DMS79 treated with DMSO at 0.1 percent for 48 hours (cell line): ENCODE measurements at regions not wholly inside any gene's neighbourhood (a gene's known extent, or its start where the extent isn't known, plus 50 kb on each side); places are given as distances from the start of the nearest gene placed in this dataset.

Experiments used
- DNase-seq: peaks from one replicate; lab custom pipeline; 2025; lab: John Stamatoyannopoulos, UW

- DNase-seq = no peak
These were observed 150.6 kb downstream of the GATB start for GRCh38 chr4:151610229-151610628.

- no peak for DNase-seq
These were observed 148.8 kb downstream of the GATB start for GRCh38 chr4:151611960-151612359.

- no peak for DNase-seq
These were observed 147.5 kb downstream of the GATB start for GRCh38 chr4:151613290-151613689.

GRCh38 chr4:151614561-151614960 is 146.2 kb downstream of the GATB start:
- DNase-seq = no peak

GRCh38 chr4:151618858-151619257 is 141.9 kb downstream of the GATB start:
- no peak for DNase-seq

- no peak for DNase-seq
These were observed 140.7 kb downstream of the GATB start for GRCh38 chr4:151620066-151620465.
